NT2/D1 (cell line): ENCODE measurements at regions not wholly inside any gene's neighbourhood (a gene's known extent, or its start where the extent isn't known, plus 50 kb on each side); places are given as distances from the start of the nearest gene placed in this dataset.

ENCODE experiments used
- SUZ12 ChIP-seq: IDR thresholded peaks from 2 replicates; pipeline ENCODE4 v1.6.1; 2011; ENCODE audit not compliant: insufficient read length, insufficient read depth; ENCODE audit errors: extremely low read depth
- ZNF274 ChIP-seq: IDR thresholded peaks from 2 replicates; pipeline ENCODE4 v1.6.1; 2011; ENCODE audit warnings: mild to moderate bottlenecking, low read depth, low read length

DNA sequence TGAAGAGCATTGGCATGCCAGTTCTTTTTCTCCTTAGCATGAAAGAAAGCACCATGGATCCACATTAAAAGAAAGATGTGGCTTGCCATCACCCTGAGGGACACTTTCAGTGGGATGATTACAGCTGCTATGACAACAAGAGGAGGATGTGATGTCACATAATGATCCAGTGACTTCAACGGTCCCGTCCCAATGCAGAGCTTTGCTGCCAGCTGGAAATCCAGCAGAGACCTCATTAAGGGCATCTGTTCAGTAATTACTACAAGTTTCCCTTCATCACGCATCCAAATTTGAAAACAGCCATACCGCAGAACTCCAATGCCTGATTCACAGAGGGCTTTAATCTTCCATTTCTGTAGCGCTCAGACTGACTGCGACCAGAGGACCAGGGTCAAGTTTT, 206.6 kb downstream of the LSM5 start:
- TF ChIP-seq SUZ12 = no peak
- TF ChIP-seq ZNF274 = no peak
